AG10803 (cell line): ENCODE measurements at regions not wholly inside any gene's neighbourhood (a gene's known extent, or its start where the extent isn't known, plus 50 kb on each side); places are given as distances from the start of the nearest gene placed in this dataset.
A peak's percentile ranks its signal among the peaks of the same experiment; 100 is the strongest.

Experiments
- DNase-seq: peaks from one replicate; pipeline ENCODE4 v3.0.0; 2010; ENCODE audit warnings: low read depth
- H3K4me3 ChIP-seq: 2 replicates; pipeline ENCODE4 v1.5.1; 2011; ENCODE audit warnings: mild to moderate bottlenecking, low read length, control low read depth
- TF ChIP-seq, protein P1 (sequence below): conservative IDR thresholded peaks from 2 replicates; pipeline ENCODE4 v1.5.1; 2011; ENCODE audit warnings: mild to moderate bottlenecking, low read length, control low read depth, inconsistent platforms

DNA sequence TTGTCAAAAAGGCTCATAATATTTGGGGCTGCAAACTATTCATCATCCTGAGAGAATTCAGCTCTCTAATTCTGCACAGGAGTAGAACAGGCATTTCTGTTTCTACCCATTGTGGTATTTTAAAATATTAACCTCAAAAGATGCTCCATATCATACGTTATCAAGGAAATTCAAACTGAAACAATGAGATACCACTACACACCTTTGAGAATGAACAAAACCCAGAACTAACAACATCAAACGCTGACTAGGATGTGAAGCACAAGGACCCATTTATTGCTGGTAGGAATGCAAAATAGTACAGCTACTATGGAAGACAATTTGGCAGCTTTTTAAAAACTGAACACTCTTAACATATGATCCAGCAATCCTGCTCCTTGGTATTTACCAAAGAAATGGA is 171.8 kb downstream of the DUSP6 start:
- TF ChIP-seq, protein P1, sequence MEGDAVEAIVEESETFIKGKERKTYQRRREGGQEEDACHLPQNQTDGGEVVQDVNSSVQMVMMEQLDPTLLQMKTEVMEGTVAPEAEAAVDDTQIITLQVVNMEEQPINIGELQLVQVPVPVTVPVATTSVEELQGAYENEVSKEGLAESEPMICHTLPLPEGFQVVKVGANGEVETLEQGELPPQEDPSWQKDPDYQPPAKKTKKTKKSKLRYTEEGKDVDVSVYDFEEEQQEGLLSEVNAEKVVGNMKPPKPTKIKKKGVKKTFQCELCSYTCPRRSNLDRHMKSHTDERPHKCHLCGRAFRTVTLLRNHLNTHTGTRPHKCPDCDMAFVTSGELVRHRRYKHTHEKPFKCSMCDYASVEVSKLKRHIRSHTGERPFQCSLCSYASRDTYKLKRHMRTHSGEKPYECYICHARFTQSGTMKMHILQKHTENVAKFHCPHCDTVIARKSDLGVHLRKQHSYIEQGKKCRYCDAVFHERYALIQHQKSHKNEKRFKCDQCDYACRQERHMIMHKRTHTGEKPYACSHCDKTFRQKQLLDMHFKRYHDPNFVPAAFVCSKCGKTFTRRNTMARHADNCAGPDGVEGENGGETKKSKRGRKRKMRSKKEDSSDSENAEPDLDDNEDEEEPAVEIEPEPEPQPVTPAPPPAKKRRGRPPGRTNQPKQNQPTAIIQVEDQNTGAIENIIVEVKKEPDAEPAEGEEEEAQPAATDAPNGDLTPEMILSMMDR = no peak
- no peak overlapping the region for H3K4me3 ChIP-seq
- no peak for DNase-seq

DNA sequence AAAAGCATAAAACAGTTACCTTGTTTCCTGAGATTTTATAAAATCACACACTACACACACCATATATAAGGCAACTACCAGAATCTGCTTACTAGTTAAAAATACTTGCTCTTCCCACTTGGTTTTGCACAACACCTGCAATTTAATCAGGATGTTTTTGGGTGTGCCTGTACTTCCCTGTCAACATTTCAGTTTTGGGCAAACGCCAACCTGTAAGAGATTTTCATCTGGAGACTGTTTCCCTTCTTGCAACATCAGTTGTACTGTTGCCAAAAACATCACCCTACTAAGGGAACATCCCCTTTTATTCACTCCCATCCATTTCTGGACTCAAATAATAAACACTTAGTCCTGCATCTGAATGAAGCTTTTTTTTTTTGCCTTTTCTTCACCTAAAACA is 172.3 kb downstream of the DUSP6 start:
- TF ChIP-seq, protein P1 = no peak
- no peak overlapping the region for H3K4me3 ChIP-seq
- DNase-seq = peak; percentile 95

DNA sequence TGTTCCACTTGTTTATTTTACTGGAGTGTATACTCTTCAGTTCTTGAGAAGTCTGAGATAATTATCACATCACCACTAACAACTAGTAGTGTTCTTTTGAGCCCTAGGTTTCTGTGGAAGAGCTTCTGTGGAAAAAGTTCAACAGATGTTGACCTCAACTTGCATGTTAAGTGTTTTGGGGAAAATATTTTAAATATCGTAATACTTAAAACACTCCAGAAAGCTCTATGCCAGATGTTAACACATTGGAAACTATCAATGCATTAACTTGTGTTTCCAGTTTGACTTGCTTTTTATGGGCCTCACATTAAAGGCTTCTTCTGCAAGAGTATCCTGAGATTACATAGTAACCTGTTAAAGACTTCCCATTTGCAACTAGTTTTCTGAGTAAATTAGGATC is 173.1 kb downstream of the DUSP6 start:
- DNase-seq = peak; percentile 8
- TF ChIP-seq, protein P1 = no peak
- H3K4me3 ChIP-seq = no peak overlapping the region

DNA sequence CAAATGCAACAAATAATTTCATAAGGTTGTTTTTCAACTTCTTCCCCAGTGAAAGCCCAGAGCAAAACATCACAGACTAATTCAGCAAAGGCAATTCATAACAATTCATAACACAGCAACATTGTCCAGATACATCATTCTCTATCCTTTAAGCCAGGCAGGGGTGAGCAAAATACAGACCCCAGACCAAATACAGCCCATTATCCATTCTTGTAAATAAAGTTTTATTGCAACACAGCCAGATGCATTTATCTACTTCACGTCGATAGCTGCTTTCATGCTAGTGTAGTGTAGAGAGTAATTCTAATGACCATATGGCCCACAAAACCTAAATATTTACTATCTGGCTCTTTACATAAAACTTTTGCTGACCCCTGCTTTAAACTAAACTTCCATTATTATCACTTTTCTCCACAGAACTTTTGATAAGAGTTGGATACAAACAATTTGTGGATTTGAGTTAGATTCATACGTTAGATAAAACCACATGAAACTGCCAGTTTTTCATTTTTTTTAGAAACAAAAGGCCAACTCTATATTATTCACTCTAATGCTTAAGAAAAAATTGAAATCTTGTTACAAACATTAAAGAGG is 174.4 kb downstream of the DUSP6 start:
- TF ChIP-seq, protein P1 = no peak
- DNase-seq = no peak
- no peak overlapping the region for H3K4me3 ChIP-seq

DNA sequence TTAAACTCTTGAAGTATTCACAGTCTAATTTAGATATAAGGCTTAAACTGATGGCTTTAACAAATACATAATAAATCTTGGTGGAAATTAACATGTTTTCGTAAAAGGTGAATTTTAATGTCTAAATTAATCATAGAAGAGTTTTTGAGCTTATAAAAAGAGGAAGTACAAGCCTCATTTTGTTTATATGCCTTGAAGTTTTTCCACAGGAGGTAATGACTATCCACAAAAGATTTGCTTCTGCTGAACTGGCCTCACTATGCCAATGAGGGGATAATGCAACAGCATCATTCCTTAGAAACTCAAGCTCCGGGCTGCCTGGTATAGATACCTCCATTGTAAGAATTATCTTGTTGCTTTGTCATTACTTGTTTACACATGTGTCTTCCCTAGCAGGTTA is 175.6 kb downstream of the DUSP6 start:
- TF ChIP-seq, protein P1 = no peak
- no peak overlapping the region for H3K4me3 ChIP-seq
- no peak for DNase-seq

DNA sequence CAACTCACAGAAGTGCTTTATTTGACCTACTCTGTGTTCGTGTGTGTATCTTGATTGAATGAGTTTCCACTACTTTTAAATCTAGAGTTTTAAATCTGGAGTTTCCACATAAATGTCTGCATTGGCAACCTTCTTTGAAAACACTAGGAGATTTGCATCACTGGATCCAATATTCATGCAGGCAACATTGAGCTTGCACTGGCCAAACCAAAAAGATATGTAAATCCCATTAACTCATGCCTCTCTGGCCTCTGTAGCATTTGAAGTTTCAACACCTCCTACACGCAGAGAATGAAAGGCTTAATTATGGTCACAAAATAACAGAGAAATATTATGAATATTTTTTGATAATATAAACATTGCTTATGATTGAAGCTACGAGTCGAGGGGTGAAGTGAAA is 178.6 kb downstream of the DUSP6 start:
- DNase-seq = no peak
- H3K4me3 ChIP-seq = no peak overlapping the region
- TF ChIP-seq, protein P1 = no peak

DNA sequence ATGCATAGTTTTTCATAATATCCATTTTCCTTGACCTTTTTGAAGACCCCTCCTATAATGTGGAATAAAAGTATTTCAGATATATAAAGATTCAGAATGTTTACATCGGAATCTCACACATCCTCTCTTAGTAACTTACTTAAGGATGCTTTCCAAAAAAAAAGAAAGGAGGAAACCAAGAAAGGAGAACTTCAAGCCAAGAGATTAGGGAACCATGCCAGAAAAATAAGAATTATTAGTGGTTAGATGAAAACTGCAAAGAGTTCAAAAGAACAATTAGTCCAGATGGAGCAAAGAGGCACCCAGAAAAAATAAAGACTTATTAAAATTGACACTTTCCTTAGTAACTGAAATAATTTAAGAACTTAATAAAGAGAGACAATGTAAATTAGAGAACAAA is 179.2 kb downstream of the DUSP6 start:
- TF ChIP-seq, protein P1 = no peak
- DNase-seq = no peak
- H3K4me3 ChIP-seq = no peak overlapping the region
